Calu3 (cell line): ENCODE measurements at regions not wholly inside any gene's neighbourhood (a gene's known extent, or its start where the extent isn't known, plus 50 kb on each side); places are given as distances from the start of the nearest gene placed in this dataset.
"Not testable (repeated sequence)": the region's sequence is repeated elsewhere in the genome, so short reads cannot be mapped to it uniquely, and the experiment has no call there.

Source experiments
- BruUV-seq: library from RNA; stranded (reverse); fragments of 400-500 nt; replicated peaks from 2 replicates; lab custom pipeline; 2021; lab: Mats Ljungman, UMichigan
- CTCF ChIA-PET: fragments of 300-600 bp; sonication (Branson Sonifier 250); formaldehyde crosslinking; loops from one replicate; lab custom pipeline; 2022; ENCODE audit warnings: antibody characterized with exemption; lab: Charles Lee
- DNase-seq: peaks from one replicate; pipeline ENCODE4 v3.0.0; 2022
- H3K27ac Mint-ChIP-seq: one replicate; pipeline ENCODE4 v1.8.0; 2022; ENCODE audit warnings: mixed read lengths; ENCODE audit not compliant: unreplicated experiment
- H3K27me3 Mint-ChIP-seq: one replicate; pipeline ENCODE4 v1.8.0; 2022; ENCODE audit warnings: mixed read lengths; ENCODE audit not compliant: unreplicated experiment
- H3K36me3 Mint-ChIP-seq: one replicate; pipeline ENCODE4 v1.8.0; 2022; ENCODE audit warnings: mild to moderate bottlenecking, moderate library complexity, mixed read lengths; ENCODE audit not compliant: insufficient read depth, unreplicated experiment
- H3K4me1 Mint-ChIP-seq: one replicate; pipeline ENCODE4 v1.8.0; 2022; ENCODE audit warnings: mild to moderate bottlenecking, low read depth, mixed read lengths; ENCODE audit not compliant: unreplicated experiment
- H3K4me3 Mint-ChIP-seq: one replicate; pipeline ENCODE4 v1.8.0; 2022; ENCODE audit warnings: mild to moderate bottlenecking, low read depth, moderate library complexity, mixed read lengths; ENCODE audit not compliant: unreplicated experiment
- H3K9me3 Mint-ChIP-seq: one replicate; pipeline ENCODE4 v1.8.0; 2022; ENCODE audit warnings: low read depth, mixed read lengths; ENCODE audit not compliant: unreplicated experiment
- CTCF ChIP-seq: fragments of 200-600 bp; IDR thresholded peaks from one replicate; pipeline ENCODE4 v1.8.0; 2022; ENCODE audit warnings: antibody characterized with exemption; ENCODE audit not compliant: unreplicated experiment
- intact Hi-C: fragments of 100-400 bp; cut with micrococcal nuclease; formaldehyde crosslinking; loops from one replicate; pipeline ENCODE4 v1.10.0; 2022; ENCODE audit not compliant: unreplicated experiment

- no peak for TF ChIP-seq CTCF
- no peak overlapping the region for H3K4me3 Mint-ChIP-seq
- peaks cover 6% of the 10 kb centered on the region for H3K36me3 Mint-ChIP-seq
- DNase-seq: no peak
- no peaks in the 10 kb centered on the region for H3K4me1 Mint-ChIP-seq
- CTCF ChIA-PET: no interaction called here
- peaks cover 62% of the 10 kb centered on the region for H3K9me3 Mint-ChIP-seq
- no peaks in the 10 kb centered on the region for H3K27me3 Mint-ChIP-seq
- no peak overlapping the region for H3K27ac Mint-ChIP-seq
- intact Hi-C loops: no loop called here
- BruUV-seq: no TSS peak
Observed at GRCh38 chr10:42304341-42304740, 334.0 kb downstream of the ZNF33B start.

- H3K4me1 Mint-ChIP-seq, H3K27ac Mint-ChIP-seq, H3K36me3 Mint-ChIP-seq, H3K9me3 Mint-ChIP-seq, BruUV-seq, DNase-seq, H3K4me3 Mint-ChIP-seq, intact Hi-C loops, CTCF ChIA-PET, H3K27me3 Mint-ChIP-seq: not testable (repeated sequence)
Observed at GRCh38 chr10:42281896-42282295, 356.5 kb downstream of the ZNF33B start.

- H3K36me3 Mint-ChIP-seq, CTCF ChIA-PET: not testable (repeated sequence)
Observed at GRCh38 chr10:42269788-42270187, 368.6 kb downstream of the ZNF33B start.

GRCh38 chr10:42263259-42263658 is 375.1 kb downstream of the ZNF33B start:
- H3K9me3 Mint-ChIP-seq, H3K4me1 Mint-ChIP-seq, intact Hi-C loops, CTCF ChIA-PET, H3K36me3 Mint-ChIP-seq, H3K27me3 Mint-ChIP-seq, H3K4me3 Mint-ChIP-seq, H3K27ac Mint-ChIP-seq, BruUV-seq, DNase-seq: not testable (repeated sequence)

More at GRCh38 chr10:42269788-42270187, 368.6 kb downstream of the ZNF33B start:
- DNase-seq, H3K9me3 Mint-ChIP-seq, H3K4me1 Mint-ChIP-seq, H3K27ac Mint-ChIP-seq, H3K4me3 Mint-ChIP-seq, BruUV-seq, intact Hi-C loops, H3K27me3 Mint-ChIP-seq: not testable (repeated sequence)

GRCh38 chr10:42243002-42243401 is 395.4 kb downstream of the ZNF33B start:
- peaks cover 14% of the 10 kb centered on the region for H3K9me3 Mint-ChIP-seq
- H3K4me1 Mint-ChIP-seq, DNase-seq, BruUV-seq, H3K4me3 Mint-ChIP-seq, intact Hi-C loops, H3K36me3 Mint-ChIP-seq, H3K27ac Mint-ChIP-seq, CTCF ChIA-PET, H3K27me3 Mint-ChIP-seq: not testable (repeated sequence)

- peaks cover 16% of the 10 kb centered on the region for H3K9me3 Mint-ChIP-seq
- DNase-seq: no peak
- H3K4me1 Mint-ChIP-seq: no peaks in the 10 kb centered on the region
- no peaks in the 10 kb centered on the region for H3K36me3 Mint-ChIP-seq
- H3K4me3 Mint-ChIP-seq: no peak overlapping the region
- CTCF ChIA-PET: no interaction called here
- H3K27me3 Mint-ChIP-seq: no peaks in the 10 kb centered on the region
- TF ChIP-seq CTCF: no peak
- no peak overlapping the region for H3K27ac Mint-ChIP-seq
- intact Hi-C loops: no loop called here
- no TSS peak for BruUV-seq
Observed at GRCh38 chr10:42242135-42242805, 396.1 kb downstream of the ZNF33B start.

- DNase-seq, CTCF ChIA-PET, H3K27ac Mint-ChIP-seq, intact Hi-C loops, BruUV-seq, H3K4me3 Mint-ChIP-seq, H3K36me3 Mint-ChIP-seq, H3K27me3 Mint-ChIP-seq, H3K4me1 Mint-ChIP-seq: not testable (repeated sequence)
- H3K9me3 Mint-ChIP-seq: peaks cover 10% of the 10 kb centered on the region
Observed at GRCh38 chr10:42236401-42236800, 402.0 kb downstream of the ZNF33B start.

GRCh38 chr10:42235736-42236135 is 402.6 kb downstream of the ZNF33B start:
- H3K36me3 Mint-ChIP-seq, H3K4me1 Mint-ChIP-seq, H3K4me3 Mint-ChIP-seq, DNase-seq, H3K27me3 Mint-ChIP-seq, CTCF ChIA-PET, H3K27ac Mint-ChIP-seq, BruUV-seq, intact Hi-C loops: not testable (repeated sequence)
- peaks cover 10% of the 10 kb centered on the region for H3K9me3 Mint-ChIP-seq
